ENCODE measurements at regions not wholly inside any gene's neighbourhood (a gene's known extent, or its start where the extent isn't known, plus 50 kb on each side); places are given as distances from the start of the nearest gene placed in this dataset.

GRCh38 chr4:12827966-12828365 is 656.2 kb downstream of the RAB28 start:
- no peak for TF ChIP-seq CTCF (IDR thresholded peaks at IDR 0.05; ENCODE audit: borderline replicate concordance, control extremely low read depth, extremely low read depth, insufficient read depth, missing control alignments)
- no peak for DNase-seq (ENCODE audit: low spot score)
- in situ Hi-C loops (cut with MboI; ENCODE audit: low sequenced_read_pairs, unreplicated experiment) = no loop called here

DNA sequence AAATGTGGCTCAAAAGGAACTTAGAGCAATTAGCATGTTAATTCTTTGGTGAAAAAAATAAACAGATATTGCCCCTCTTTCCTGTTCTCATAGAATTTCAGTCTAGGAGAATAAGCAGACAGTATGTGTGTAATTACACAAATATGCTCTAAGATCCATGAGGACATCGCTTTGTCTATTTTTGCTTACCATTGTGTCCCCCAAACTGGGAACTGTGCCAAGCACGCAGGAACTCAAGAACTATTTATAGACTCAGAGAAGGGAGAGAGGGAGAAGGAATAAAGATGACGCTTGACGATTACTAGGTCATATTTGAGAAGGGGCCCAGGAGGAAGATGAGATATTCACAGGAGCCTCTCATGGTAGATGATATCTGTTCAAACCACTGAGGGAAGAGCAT is 692.6 kb downstream of the RAB28 start:
- TF ChIP-seq CTCF (IDR thresholded peaks at IDR 0.05; ENCODE audit: borderline replicate concordance, control extremely low read depth, extremely low read depth, insufficient read depth, missing control alignments) = no peak
- in situ Hi-C loops (cut with MboI; ENCODE audit: low sequenced_read_pairs, unreplicated experiment) = no loop called here
- no peak for DNase-seq (ENCODE audit: low spot score)

- DNase-seq (ENCODE audit: low spot score) = no peak
- no peak for TF ChIP-seq CTCF (IDR thresholded peaks at IDR 0.05; ENCODE audit: borderline replicate concordance, control extremely low read depth, extremely low read depth, insufficient read depth, missing control alignments)
- in situ Hi-C loops (cut with MboI; ENCODE audit: low sequenced_read_pairs, unreplicated experiment) = no loop called here
These were observed 696.9 kb downstream of the RAB28 start for GRCh38 chr4:12787261-12787660.

GRCh38 chr4:12778706-12779105 is 705.4 kb downstream of the RAB28 start:
- in situ Hi-C loops (cut with MboI; ENCODE audit: low sequenced_read_pairs, unreplicated experiment) = no loop called here
- no peak for DNase-seq (ENCODE audit: low spot score)
- no peak for TF ChIP-seq CTCF (IDR thresholded peaks at IDR 0.05; ENCODE audit: borderline replicate concordance, control extremely low read depth, extremely low read depth, insufficient read depth, missing control alignments)

- TF ChIP-seq CTCF (IDR thresholded peaks at IDR 0.05; ENCODE audit: borderline replicate concordance, control extremely low read depth, extremely low read depth, insufficient read depth, missing control alignments) = no peak
- in situ Hi-C loops (cut with MboI; ENCODE audit: low sequenced_read_pairs, unreplicated experiment) = no loop called here
- no peak for DNase-seq (ENCODE audit: low spot score)
These were observed 705.9 kb downstream of the RAB28 start for GRCh38 chr4:12778191-12778590.

- in situ Hi-C loops (cut with MboI; ENCODE audit: low sequenced_read_pairs, unreplicated experiment) = no loop called here
- TF ChIP-seq CTCF (IDR thresholded peaks at IDR 0.05; ENCODE audit: borderline replicate concordance, control extremely low read depth, extremely low read depth, insufficient read depth, missing control alignments) = no peak
- no peak for DNase-seq (ENCODE audit: low spot score)
These were observed 713.8 kb downstream of the RAB28 start for GRCh38 chr4:12770351-12770750.

DNA sequence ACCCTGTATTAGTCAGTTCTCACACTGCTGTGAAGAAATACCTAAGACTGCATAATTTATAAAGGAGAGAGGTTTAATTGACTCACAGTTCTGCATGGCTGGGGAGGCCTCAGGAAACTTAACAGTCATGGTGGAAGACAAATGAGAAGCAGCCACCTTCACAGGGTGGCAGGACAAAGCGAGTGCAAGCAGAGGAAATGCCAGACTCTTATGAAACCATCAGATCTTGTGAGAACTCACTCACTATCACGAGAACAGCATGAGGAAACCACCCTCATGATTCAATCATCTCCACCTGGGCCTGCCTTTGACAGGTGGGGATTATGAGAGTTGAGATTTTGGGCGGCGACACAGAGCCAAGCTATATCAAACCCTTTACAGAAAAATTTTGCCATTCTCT is 722.4 kb downstream of the RAB28 start:
- DNase-seq (ENCODE audit: low spot score) = no peak
- in situ Hi-C loops (cut with MboI; ENCODE audit: low sequenced_read_pairs, unreplicated experiment) = no loop called here
- no peak for TF ChIP-seq CTCF (IDR thresholded peaks at IDR 0.05; ENCODE audit: borderline replicate concordance, control extremely low read depth, extremely low read depth, insufficient read depth, missing control alignments)

Data from GM13976 (cell line).